AG04449 (cell line): ENCODE measurements at regions not wholly inside any gene's neighbourhood (a gene's known extent, or its start where the extent isn't known, plus 50 kb on each side); places are given as distances from the start of the nearest gene placed in this dataset.
"Not testable (repeated sequence)": the region's sequence is repeated elsewhere in the genome, so short reads cannot be mapped to it uniquely, and the experiment has no call there.

ENCODE experiments used
- CTCF ChIA-PET: fragments of 350-600 bp; formaldehyde crosslinking; extraction: SDS; loops from one replicate; lab custom pipeline; 2021; ENCODE audit warnings: antibody characterized with exemption; lab: Yijun Ruan, JAX
- POLR2A ChIA-PET: fragments of 400-600, 350-600 bp; formaldehyde crosslinking; extraction: SDS; loops from one replicate; lab custom pipeline; 2020; ENCODE audit warnings: antibody characterized with exemption, inconsistent platforms; lab: Yijun Ruan, JAX
- DNase-seq: peaks from one replicate; pipeline ENCODE4 v3.0.0-alpha.2; 2010; ENCODE audit warnings: low read depth, low spot score
- H3K4me3 ChIP-seq: 2 replicates; pipeline ENCODE4 v1.5.1; 2011; ENCODE audit warnings: low read depth, mild to moderate bottlenecking, control low read depth, low read length
- CTCF ChIP-seq: IDR thresholded peaks from one replicate; pipeline ENCODE4 v1.5.1; 2011; ENCODE audit warnings: mild to moderate bottlenecking, moderate library complexity, low read length, control low read depth, inconsistent platforms; ENCODE audit not compliant: insufficient read depth; ENCODE audit errors: missing control alignments

DNA sequence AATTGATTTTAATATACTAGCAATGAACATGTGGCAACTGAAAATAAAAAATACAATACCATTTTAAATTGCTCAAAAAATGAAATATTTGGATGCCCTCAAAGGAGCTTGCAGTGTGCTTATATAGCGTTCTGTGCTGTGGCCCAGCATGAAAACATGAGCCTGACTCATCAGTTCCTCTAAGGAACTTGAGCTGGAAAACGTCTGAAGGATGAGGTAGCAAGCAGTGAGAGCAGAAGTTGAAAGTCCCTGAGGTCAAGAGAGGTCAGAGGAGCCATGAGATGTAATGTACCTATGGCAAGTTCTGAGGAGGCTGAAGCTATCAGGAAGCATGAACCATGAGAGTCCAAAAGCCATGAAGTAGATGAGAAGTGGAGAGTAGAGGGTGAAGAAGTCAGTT is 59.7 kb downstream of the HMGB3 start:
- no peak for TF ChIP-seq CTCF
- ChIA-PET CTCF (interaction anchor here (1.1 kb wide), 1 partner anchor 271 kb away, joined by 3 read pairs; no protein-coding TSS in a partner anchor), POLR2A (no interaction called here)
- DNase-seq = no peak
- H3K4me3 ChIP-seq = no peak overlapping the region

- CTCF ChIA-PET, H3K4me3 ChIP-seq, POLR2A ChIA-PET, DNase-seq: not testable (repeated sequence)
These were observed 83.2 kb downstream of the HMGB3 start for GRCh38 chrX:151066373-151066772.

- POLR2A ChIA-PET = no interaction called here
- no peak overlapping the region for H3K4me3 ChIP-seq
- no peak for TF ChIP-seq CTCF
- no peak for DNase-seq
- CTCF ChIA-PET = interaction anchor here (1.1 to 3.4 kb wide), 3 partner anchors 10 to 302 kb away, joined by 3 to 11 read pairs (median 3); no protein-coding TSS in a partner anchor
These were observed 90.6 kb downstream of the HMGB3 start for GRCh38 chrX:151073767-151074166.

- TF ChIP-seq CTCF = no peak
- no peak for DNase-seq
- no peak overlapping the region for H3K4me3 ChIP-seq
- ChIA-PET CTCF (interaction anchor here (1.0 to 8.8 kb wide), 5 partner anchors 11 to 323 kb away, joined by 3 to 208 read pairs (median 3); no protein-coding TSS in a partner anchor), POLR2A (no interaction called here)
These were observed 95.4 kb upstream of the GPR50 start for GRCh38 chrX:151081016-151081415.

- CTCF ChIA-PET = interaction anchor here (0.6 to 8.8 kb wide), 12 partner anchors 10 to 351 kb away, joined by 3 to 208 read pairs (median 3); no protein-coding TSS in a partner anchor
- H3K4me3 ChIP-seq = peak overlapping the region; percentile 37
- no peak for DNase-seq
- POLR2A ChIA-PET = no interaction called here
- peak; percentile 78 for TF ChIP-seq CTCF
These were observed 94.1 kb upstream of the GPR50 start for GRCh38 chrX:151082077-151082948.

DNA sequence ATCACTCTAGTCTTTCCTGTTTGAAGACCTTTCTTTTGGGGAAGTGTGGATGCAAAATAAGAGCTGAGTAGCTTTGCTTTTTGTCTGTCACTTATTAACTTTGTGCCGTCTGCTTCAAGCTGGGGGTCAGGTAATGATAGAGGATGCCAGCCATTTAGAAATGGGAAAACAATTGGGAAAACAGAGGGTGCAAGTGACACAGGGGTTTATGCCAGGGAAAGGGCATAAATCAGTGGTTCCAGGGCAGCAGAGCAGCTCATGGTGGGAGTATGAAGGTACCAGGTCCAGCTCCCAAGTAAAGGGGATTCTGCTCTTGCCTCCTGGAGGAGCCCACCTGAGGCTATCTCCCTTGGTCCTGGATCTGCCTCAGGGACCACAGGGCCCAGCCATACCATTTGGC is 91.9 kb upstream of the GPR50 start:
- DNase-seq = no peak
- no peak overlapping the region for H3K4me3 ChIP-seq
- CTCF ChIA-PET = interaction anchor here (0.9 to 8.8 kb wide), 2 partner anchors 10 to 313 kb away, joined by 3 to 208 read pairs; no protein-coding TSS in a partner anchor
- POLR2A ChIA-PET = no interaction called here
- TF ChIP-seq CTCF = no peak
